ENCODE measurements at regions not wholly inside any gene's neighbourhood (a gene's known extent, or its start where the extent isn't known, plus 50 kb on each side); places are given as distances from the start of the nearest gene placed in this dataset.

DNA sequence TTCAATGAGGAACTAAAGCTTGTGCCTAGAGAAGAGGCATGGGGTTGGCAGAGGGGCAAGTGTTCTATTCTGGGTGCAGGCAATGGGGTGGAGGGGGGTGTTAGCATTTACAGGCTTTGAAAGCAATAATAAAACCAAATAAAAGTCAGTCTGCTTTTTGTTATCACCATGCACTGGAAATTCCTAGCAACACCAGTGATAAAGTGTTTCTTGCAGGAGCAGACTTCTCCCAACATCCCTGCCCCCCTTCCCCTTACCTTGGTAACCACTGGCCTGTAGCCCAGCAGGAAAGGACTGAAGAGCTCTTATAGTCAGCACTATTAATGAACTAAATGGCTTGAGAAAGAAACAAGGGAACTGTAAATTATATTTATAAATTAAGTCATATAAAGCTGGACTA is 65.2 kb upstream of the SESN3 start:
- no peak for TF ChIP-seq POLR2AphosphoS5 (IDR thresholded peaks at IDR 0.05; ENCODE audit: low read depth, low read length)
- peaks cover 0 to 21% of the 10 kb centered on the region in 2 experiments; a peak in 1 of 4 replicates for H3K4me1 ChIP-seq (ENCODE audit: control insufficient read depth in 1 of 2, insufficient read depth in 2 of 2, low read depth in 1 of 2, low read length in 1 of 2)
- no peak overlapping the region for H3K27ac ChIP-seq (ENCODE audit: low read depth in 2 of 2, low read length in 1 of 2)
- ChIA-PET CTCF (interaction anchor here (0.5 to 1.3 kb wide), 4 partner anchors 14 to 1436 kb away, joined by 3 to 4 read pairs (median 3); no protein-coding TSS in a partner anchor), POLR2A (no interaction called here)
- H3K4me2 ChIP-seq = no peak overlapping the region
- H3K27me3 ChIP-seq (ENCODE audit: insufficient read depth) = no peaks in the 10 kb centered on the region
- no peak overlapping the region for H3K9ac ChIP-seq
- peak; percentile 3 for DNase-seq
- no peaks in the 10 kb centered on the region for H3K9me2 ChIP-seq
- no peaks in the 10 kb centered on the region for H3K9me3 ChIP-seq
- no peak overlapping the region for H2AFZ ChIP-seq (ENCODE audit: low read depth)
- H3K79me2 ChIP-seq (ENCODE audit: insufficient read depth) = no peaks in the 10 kb centered on the region
- no peak overlapping the region for H3K4me3 ChIP-seq (ENCODE audit: low read depth in 2 of 2, low read length in 1 of 2)
- no peaks in the 10 kb centered on the region for H3F3A ChIP-seq (replicated peaks; ENCODE audit: insufficient read depth)
- no peaks in the 10 kb centered on the region for H3K36me3 ChIP-seq (replicated peaks in 1 of 2; ENCODE audit: control insufficient read depth in 1 of 2, insufficient read depth in 2 of 2, low read length in 1 of 2)
- H4K20me1 ChIP-seq (ENCODE audit: insufficient read depth) = no peaks in the 10 kb centered on the region

GRCh38 chr11:95295382-95296149 is 64.6 kb upstream of the SESN3 start:
- no peaks in the 10 kb centered on the region for H3K9me2 ChIP-seq

More at GRCh38 chr11:95295382-95296149, 64.6 kb upstream of the SESN3 start:
- Histone ChIP-seq H3K4me2 (no peak overlapping the region), H3F3A (replicated peaks; ENCODE audit: insufficient read depth) (no peaks in the 10 kb centered on the region), H2AFZ (ENCODE audit: low read depth) (no peak overlapping the region), H3K36me3 (replicated peaks in 1 of 2; ENCODE audit: control insufficient read depth in 1 of 2, insufficient read depth in 2 of 2, low read length in 1 of 2) (no peaks in the 10 kb centered on the region), H3K9ac (no peak overlapping the region), H3K4me1 (ENCODE audit: control insufficient read depth in 1 of 2, insufficient read depth in 2 of 2, low read depth in 1 of 2, low read length in 1 of 2) (peaks cover 0 to 21% of the 10 kb centered on the region in 2 experiments; a peak in 1 of 4 replicates), H3K27ac (ENCODE audit: low read depth in 2 of 2, low read length in 1 of 2) (no peak overlapping the region), H4K20me1 (ENCODE audit: insufficient read depth) (no peaks in the 10 kb centered on the region), H3K9me3 (no peaks in the 10 kb centered on the region), H3K79me2 (ENCODE audit: insufficient read depth) (no peaks in the 10 kb centered on the region), H3K4me3 (ENCODE audit: low read depth in 2 of 2, low read length in 1 of 2) (no peak overlapping the region), H3K27me3 (ENCODE audit: insufficient read depth) (no peaks in the 10 kb centered on the region)
- no peak for DNase-seq
- no peak for TF ChIP-seq GATA2 (CRISPR knock-in tag; IDR thresholded peaks at IDR 0.05)
- no peak for TF ChIP-seq POLR2AphosphoS5 (IDR thresholded peaks at IDR 0.05; ENCODE audit: low read depth, low read length)
- TF ChIP-seq FOSL2 (IDR thresholded peaks at IDR 0.05; ENCODE audit: borderline replicate concordance, low read depth) = no peak
- no peak for TF ChIP-seq EP300 (IDR thresholded peaks at IDR 0.05; ENCODE audit: borderline replicate concordance in 1 of 2, low read depth in 1 of 2, low read length in 1 of 2)
- no peak for TF ChIP-seq NFIC (IDR thresholded peaks at IDR 0.05; ENCODE audit: borderline replicate concordance)
- no peak for TF ChIP-seq MEF2A (IDR thresholded peaks at IDR 0.05; ENCODE audit: borderline replicate concordance, low read depth)
- no peak for TF ChIP-seq YY1 (IDR thresholded peaks at IDR 0.05; ENCODE audit: low read depth)
- TF ChIP-seq MAX (IDR thresholded peaks at IDR 0.05; ENCODE audit: low read depth) = no peak
- no peak for TF ChIP-seq RXRA (IDR thresholded peaks at IDR 0.05; ENCODE audit: borderline replicate concordance, low read depth)
- no peak for TF ChIP-seq NRF1 (IDR thresholded peaks at IDR 0.05; ENCODE audit: low read depth, low read length)
- no peak for TF ChIP-seq IRF3 (IDR thresholded peaks at IDR 0.05; ENCODE audit: low read depth, low read length)
- no peak for TF ChIP-seq RFX5 (IDR thresholded peaks at IDR 0.05; ENCODE audit: low read length)
- no peak for TF ChIP-seq CTCF (IDR thresholded peaks at IDR 0.05)
- no peak for TF ChIP-seq CHD2 (IDR thresholded peaks at IDR 0.05; ENCODE audit: low read length, partially characterized antibody)
- no peak for TF ChIP-seq EZH2phosphoT487 (IDR thresholded peaks at IDR 0.05; ENCODE audit: borderline replicate concordance, low read depth)
- TF ChIP-seq, protein P1, sequence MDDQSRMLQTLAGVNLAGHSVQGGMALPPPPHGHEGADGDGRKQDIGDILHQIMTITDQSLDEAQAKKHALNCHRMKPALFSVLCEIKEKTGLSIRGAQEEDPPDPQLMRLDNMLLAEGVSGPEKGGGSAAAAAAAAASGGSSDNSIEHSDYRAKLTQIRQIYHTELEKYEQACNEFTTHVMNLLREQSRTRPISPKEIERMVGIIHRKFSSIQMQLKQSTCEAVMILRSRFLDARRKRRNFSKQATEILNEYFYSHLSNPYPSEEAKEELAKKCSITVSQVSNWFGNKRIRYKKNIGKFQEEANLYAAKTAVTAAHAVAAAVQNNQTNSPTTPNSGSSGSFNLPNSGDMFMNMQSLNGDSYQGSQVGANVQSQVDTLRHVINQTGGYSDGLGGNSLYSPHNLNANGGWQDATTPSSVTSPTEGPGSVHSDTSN (IDR thresholded peaks at IDR 0.05) = no peak
- TF ChIP-seq TCF12 (IDR thresholded peaks at IDR 0.05) = no peak
- no peak for TF ChIP-seq GABPA (IDR thresholded peaks at IDR 0.05; ENCODE audit: low read depth)
- POLR2A ChIA-PET = no interaction called here
- 78% methylated on average over 8 of the region's 8 CpGs for WGBS (ENCODE audit: low lambda C conversion rate)
- CTCF ChIA-PET = interaction anchor here (0.5 to 1.3 kb wide), 4 partner anchors 13 to 1436 kb away, joined by 3 to 4 read pairs (median 3); no protein-coding TSS in a partner anchor
